HG02588 (cell line): ENCODE measurements at regions not wholly inside any gene's neighbourhood (a gene's known extent, or its start where the extent isn't known, plus 50 kb on each side); places are given as distances from the start of the nearest gene placed in this dataset.

ENCODE experiments used
- ATAC-seq: cut with Tn5 transposase; IDR thresholded peaks from one replicate; pipeline ENCODE4 v1.9.1; 2021; ENCODE audit warnings: mild to moderate bottlenecking, moderate library complexity; ENCODE audit not compliant: unreplicated experiment

DNA sequence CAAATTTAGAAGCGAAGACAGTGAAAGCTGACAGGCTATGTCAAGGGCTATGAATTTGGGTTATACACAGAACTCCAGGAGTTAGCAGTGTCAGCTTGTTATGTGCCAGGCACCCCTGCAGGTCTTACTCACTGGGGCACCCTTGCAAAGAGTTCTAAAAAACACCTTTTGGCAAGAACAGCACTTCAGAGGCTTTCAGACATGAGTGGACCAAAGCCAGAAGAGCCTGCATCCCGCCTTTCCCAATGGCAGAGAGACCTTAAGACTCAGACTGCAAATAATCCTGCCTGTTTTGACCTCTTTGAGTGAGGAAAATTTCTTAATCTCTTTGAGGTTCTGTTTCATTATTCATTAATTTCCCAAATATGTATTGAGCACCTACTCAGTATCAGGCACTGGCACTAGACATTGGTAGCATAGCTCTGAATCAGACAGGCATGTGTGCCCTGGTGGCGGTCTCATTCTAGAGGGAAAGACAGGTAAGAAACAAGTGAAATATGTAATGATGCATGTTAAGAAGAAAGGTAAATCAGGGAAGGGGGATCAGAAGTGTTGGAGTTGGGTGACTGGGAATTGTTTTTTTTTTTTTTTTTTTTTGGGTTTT lies 280.0 kb downstream of the KBTBD8 start:
- ATAC-seq = no peak

DNA sequence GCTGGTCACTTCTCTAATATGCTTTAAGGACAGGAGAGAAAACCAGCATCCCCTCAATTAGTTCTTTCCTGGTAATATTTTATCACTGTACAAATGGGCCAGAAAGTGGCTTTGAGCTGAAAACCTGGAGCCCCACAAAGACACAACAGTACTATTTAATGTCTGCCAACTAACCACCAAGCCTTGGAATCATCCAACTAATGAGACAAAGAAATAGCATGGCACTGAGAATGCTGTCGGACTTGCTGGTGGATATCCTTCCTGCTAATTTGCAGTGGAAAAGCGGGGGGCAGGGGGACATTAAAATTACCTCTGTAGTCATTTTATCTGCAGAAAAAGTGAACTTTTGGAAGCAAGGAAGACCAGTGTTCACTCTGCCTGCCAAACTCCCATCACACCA lies 288.5 kb downstream of the KBTBD8 start:
- no peak for ATAC-seq

GRCh38 chr3:67288466-67289106 lies 290.5 kb downstream of the KBTBD8 start:
- no peak for ATAC-seq

GRCh38 chr3:67289626-67290025 lies 291.5 kb downstream of the KBTBD8 start:
- ATAC-seq = no peak

- ATAC-seq = no peak
Observed at GRCh38 chr3:67290438-67290837, 292.3 kb downstream of the KBTBD8 start.

DNA sequence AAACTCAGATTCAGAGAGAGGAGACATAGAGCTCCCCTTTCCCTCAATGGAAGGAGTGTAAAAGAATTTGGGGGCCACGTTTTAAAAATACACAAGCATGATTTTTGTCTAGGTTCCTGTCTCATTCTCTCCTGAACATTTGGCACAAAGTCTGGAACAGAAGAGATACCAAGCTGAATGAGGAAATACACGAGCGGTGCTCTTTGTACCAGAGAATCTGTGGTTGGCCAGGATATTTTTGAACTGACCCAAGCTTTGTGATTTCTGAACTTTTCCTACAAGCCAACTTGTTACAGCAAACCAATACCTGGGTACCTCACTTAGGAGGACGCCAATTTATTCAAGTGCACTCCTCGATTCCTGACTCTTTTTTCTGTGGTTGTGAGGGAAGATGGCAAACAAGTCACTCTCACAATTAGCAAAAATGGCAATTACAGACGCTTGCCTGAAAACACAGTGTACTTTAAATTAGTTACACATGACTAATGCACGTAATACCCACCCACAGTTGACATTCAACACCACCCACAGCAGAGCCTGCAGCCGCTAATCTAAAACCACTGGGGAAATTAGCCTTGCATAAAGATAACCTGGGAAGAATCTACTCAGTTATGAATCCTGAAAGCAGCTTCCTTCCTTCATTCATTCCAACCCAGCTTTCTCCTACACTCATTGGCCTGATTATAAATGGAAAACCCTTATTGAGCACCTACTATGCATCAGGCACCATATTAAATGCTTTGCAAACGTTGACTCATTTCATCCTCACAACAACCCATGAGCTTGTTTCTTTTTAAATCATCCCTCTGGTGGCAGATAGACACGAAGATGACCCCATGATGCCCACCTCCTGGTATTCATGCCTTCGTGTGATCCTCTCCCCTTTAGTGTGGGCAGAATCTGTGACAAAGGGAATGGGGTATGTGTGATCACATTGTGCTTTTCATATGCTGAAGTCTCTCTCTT lies 293.5 kb downstream of the KBTBD8 start:
- ATAC-seq = peak; percentile 48

- no peak for ATAC-seq
Observed at GRCh38 chr3:67292356-67293121, 294.4 kb downstream of the KBTBD8 start.

- no peak for ATAC-seq
Observed at GRCh38 chr3:67294341-67294740, 296.2 kb downstream of the KBTBD8 start.

- no peak for ATAC-seq
Observed at GRCh38 chr3:67296039-67296892, 298.2 kb downstream of the KBTBD8 start.

DNA sequence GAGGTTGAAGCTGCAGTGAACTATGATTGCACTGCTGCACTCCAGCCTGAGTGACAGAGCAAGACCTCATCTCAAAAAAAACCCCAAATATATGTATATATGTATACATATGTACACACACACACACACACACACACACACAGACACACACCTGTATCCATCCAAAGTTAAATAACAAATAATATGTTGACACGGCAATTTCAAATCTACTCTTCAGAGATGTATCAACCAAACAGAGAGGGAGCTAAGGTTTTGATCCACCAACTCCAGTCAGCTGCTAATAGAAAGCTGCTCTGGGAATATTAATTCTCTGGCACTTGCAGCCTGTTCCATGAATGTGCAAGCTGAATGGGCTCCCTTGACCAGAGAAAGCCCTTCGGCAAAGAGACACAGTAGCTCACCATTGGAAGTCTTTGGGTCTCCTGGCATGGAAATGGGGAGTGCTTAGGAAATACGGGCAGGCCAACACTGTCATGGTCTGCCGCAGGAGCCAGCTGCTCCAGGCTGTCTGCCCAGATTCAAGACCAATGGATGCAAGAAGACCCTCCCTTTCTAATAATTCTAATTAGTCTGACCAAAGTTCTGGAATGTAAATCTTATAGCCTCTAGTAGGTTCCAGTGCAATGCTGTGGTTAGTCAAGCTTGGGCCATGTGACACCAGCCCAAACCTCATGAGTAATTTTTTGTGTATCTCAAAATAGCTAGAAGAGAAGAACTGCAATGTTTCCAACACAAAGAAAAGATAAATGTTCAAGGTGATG lies 299.8 kb downstream of the KBTBD8 start:
- ATAC-seq = no peak

DNA sequence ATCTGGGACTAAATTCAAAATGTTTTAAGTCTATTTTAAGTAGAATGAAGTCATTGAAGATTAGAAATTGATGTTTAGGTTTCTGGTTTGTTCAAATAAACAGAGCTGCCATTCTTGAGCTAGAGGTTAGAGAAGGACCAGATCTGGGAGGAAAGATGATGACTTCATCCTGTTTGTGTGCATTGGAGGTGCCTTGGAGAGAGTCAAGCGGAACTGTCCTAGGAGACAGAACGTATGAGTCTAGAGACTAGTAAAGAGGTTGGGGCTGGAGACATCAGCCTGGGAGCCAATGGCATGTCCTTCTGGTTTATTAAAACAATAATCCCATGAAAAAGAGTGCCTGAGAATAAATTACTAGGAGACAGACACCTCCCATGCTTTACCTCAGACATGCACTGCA lies 303.4 kb downstream of the KBTBD8 start:
- ATAC-seq = no peak

DNA sequence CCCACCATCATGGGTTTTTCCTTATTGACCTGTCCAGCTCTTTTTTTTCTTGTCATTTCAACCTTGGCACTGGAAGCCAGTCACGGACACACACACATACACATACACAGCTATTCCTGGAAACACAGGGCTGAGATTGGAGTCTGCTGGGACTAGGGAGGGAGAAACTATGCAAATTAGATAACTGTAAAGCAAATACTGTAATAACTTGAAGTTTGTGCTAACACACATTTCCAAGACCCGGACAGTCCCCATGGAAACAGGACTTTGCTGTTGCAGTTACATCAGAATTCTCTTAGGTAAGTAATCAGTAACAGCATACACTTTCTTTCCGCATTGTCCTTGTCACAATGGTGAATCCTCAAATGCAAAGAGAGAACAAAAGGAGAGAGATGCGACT lies 304.4 kb downstream of the KBTBD8 start:
- ATAC-seq = no peak

DNA sequence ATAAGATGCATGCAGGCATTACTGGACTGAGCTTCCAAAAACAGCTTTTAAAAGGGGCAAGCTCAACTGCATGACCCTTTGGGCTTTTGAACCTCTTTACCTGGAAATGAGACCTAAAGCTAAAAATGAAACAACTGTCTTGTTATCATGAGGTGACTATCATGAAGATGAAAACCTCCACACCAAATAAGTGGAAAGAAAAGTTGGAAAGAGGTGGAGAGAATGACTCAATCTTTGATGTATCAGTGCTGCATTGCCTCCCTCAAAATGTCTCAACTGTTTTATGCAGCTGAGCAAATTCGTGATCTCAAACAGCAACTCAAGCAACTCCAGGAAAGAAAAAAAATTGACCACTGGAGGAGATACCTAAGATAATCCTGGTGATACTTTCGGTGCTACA lies 307.1 kb downstream of the KBTBD8 start:
- ATAC-seq = no peak

DNA sequence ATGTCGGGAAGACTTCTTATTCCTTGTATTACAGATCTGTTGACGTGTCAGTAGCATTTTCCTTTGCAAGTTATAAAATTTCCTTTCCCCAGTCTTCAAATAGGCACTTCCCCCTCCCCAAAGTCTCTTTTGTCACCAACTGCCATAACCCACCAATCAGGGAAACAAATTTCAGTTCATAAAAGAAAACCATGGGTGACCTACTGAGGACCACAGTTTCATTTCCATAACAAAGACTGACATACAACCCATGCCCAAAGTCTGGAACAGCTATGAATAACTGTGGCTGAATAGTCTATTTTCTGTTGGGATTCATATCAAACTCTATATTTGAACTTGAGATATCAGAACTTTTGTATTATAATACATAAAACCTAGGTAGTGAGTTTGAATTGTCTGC lies 307.8 kb downstream of the KBTBD8 start:
- ATAC-seq = no peak

- ATAC-seq = no peak
Observed at GRCh38 chr3:67311440-67311839, 313.3 kb downstream of the KBTBD8 start.

- no peak for ATAC-seq
Observed at GRCh38 chr3:67312155-67312554, 314.0 kb downstream of the KBTBD8 start.

DNA sequence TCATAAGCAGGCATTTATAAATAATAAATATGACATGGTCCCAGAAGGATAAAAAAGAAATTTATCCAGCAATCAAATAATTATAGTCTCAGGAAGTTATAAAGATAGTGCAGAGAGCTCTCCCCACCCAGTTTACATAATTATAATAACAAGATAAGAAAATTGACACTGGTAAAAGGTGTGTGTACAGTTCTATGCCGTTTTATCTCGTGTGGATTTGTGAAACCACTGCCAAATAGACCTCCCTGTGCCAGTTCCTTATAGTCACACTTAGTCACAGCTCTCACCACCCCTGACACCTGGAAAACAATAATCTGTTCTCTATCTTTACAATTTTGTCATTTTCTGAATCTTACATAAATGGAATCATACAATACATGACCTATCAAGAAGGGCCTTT lies 320.1 kb downstream of the KBTBD8 start:
- ATAC-seq = no peak

DNA sequence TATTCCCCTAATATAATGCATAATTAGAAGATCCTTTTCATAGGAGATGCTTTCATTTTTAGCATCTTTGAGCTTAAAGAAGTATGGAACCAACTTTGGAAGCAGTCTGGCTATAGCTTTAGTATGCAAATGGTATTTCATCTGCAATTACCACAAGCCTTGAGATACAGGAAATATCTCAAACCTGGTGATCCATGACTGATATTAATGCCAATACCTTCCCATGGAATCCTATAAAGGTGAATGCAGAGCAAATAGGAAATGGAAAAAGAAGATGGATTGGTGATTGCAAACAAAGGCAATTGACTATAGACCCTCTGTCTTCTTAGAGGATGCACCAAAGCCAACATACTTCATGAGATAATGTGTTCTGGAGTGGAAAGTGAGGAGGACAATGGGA lies 326.4 kb downstream of the KBTBD8 start:
- ATAC-seq = no peak
